ENCODE measurements at regions not wholly inside any gene's neighbourhood (a gene's known extent, or its start where the extent isn't known, plus 50 kb on each side); places are given as distances from the start of the nearest gene placed in this dataset.

- no peak for DNase-seq (ENCODE audit: low read depth in 3 of 3)
Observed at GRCh38 chr13:74966814-74967424, 515.0 kb downstream of the TBC1D4 start.

DNA sequence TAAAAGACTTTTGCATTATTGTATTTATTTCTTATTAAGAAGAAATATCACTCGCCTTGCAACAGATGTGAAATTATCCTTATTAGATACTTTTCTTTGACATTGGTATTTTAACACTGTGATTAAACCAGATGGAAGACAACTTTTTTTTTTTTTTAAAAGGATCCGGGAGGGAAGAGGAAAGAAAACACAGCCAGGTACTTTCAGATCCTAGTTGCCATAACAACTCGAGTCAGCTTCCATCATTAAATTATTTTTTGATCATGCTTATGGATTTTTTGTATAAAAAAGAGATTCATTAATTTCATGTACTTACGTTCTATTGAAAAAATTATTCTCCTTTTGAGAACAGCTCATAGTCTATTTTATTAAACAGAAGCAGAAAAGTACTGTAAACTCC lies 515.7 kb downstream of the TBC1D4 start:
- DNase-seq (ENCODE audit: low read depth in 3 of 3) = no peak

DNA sequence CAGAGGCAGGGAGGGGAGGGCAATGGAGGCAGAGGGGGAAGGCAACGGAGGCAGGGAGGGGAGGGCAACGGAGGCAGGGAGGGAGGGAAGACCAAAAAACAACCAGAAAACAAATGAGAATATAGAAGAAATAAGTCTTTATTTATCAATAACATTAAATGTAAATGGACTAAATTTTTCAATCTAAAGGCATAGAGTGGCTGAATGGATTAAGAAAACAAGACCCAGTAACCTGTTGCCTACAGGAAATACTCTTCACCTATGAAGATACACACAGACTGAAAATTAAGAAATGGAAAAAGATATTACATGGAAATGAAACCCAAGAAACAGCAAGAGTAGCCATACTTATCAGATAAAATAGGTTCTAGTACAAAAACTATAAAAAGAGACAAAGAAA lies 536.3 kb downstream of the TBC1D4 start:
- DNase-seq (ENCODE audit: low read depth in 3 of 3) = no peak

- DNase-seq (ENCODE audit: low read depth in 3 of 3) = no peak
Observed at GRCh38 chr13:74931698-74932433, 550.1 kb downstream of the TBC1D4 start.

DNA sequence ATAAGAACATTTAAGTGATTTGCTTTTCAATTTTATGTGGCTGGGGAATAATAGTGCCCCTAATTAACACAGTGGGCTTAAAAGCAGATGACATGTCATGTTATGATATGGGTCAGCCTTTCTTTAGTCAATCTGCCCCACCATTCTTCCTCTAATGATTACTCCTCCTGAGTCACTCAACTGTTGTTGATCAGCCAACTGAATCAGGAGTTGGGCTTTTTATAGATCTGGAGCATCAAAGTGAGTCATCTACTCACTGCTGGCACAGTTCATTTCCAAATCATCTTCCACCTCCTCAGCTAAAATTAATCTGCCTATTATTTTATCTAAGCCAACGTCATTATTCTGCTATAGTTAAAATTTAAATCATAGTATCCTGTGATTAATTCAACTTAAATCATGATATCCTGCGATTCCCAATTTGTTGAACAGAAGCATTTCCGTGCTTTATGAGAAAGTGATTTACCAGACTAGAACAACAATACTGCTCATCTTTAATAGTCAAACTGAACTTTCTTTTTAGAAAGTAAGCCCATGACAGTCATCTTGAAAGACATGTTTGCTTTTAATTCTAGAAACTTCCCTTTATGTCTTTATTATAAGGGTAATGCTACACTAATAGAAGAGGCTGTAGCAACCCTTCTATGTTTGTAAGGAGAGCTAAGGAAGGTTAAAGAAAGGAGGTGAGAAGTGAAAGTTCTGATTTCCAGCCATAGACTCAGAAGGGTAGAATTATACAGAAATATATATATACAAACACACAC lies 551.4 kb downstream of the TBC1D4 start:
- DNase-seq (ENCODE audit: low read depth in 3 of 3) = no peak

- DNase-seq (ENCODE audit: low read depth in 3 of 3) = no peak
Observed at GRCh38 chr13:74929436-74929835, 552.5 kb downstream of the TBC1D4 start.

DNA sequence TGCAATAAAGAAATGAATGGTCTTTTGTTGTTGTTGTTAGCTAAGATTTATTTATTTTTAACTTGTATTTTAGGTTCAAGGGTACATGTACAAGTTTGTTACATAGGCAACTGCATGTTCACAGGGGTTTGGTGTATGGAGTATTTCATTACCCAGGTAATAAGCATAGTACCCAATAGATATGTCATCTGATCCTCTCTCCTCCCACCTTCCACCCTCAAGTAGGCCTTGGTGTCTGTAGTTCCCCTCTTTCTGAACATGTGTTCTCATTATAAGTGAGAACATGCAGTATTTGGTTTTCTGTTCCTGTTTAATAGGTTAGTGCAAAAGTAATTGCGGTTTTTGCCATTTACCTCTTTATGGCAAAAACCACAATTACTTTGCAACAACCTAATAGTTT lies 554.1 kb downstream of the TBC1D4 start:
- DNase-seq (ENCODE audit: low read depth in 3 of 3) = no peak

GRCh38 chr13:74922963-74923362 lies 559.0 kb downstream of the TBC1D4 start:
- no peak for DNase-seq (ENCODE audit: low read depth in 3 of 3)

- no peak for DNase-seq (ENCODE audit: low read depth in 3 of 3)
Observed at GRCh38 chr13:74921326-74921725, 560.6 kb downstream of the TBC1D4 start.

GRCh38 chr13:74920920-74921319 lies 561.0 kb downstream of the TBC1D4 start:
- no peak for DNase-seq (ENCODE audit: low read depth in 3 of 3)

DNA sequence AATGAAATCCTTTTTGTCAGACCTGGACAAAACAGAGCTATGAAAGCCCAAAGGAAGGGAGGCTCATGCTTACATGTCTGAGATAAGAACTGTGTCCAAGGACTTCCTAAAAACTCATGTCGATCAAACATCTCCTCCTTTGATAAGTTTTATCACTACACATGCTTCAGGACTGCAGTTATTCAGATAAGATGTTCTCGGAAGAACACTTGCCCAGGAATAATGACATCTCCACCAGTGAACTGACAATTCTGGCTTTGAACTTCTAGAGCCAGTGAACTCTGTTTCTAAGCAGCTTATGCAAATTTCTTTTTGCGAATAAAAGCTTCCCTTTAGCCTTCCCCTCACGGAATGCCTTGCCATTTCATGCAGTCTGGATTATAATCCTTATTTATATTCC lies 561.6 kb downstream of the TBC1D4 start:
- DNase-seq (ENCODE audit: low read depth in 3 of 3) = no peak

- DNase-seq (ENCODE audit: low read depth in 3 of 3) = no peak
Observed at GRCh38 chr13:74919914-74920313, 562.1 kb downstream of the TBC1D4 start.

GRCh38 chr13:74912898-74913297 lies 569.1 kb downstream of the TBC1D4 start:
- DNase-seq (ENCODE audit: low read depth in 3 of 3) = no peak

GRCh38 chr13:74910415-74910814 lies 571.6 kb downstream of the TBC1D4 start:
- DNase-seq (ENCODE audit: low read depth in 3 of 3) = no peak

DNA sequence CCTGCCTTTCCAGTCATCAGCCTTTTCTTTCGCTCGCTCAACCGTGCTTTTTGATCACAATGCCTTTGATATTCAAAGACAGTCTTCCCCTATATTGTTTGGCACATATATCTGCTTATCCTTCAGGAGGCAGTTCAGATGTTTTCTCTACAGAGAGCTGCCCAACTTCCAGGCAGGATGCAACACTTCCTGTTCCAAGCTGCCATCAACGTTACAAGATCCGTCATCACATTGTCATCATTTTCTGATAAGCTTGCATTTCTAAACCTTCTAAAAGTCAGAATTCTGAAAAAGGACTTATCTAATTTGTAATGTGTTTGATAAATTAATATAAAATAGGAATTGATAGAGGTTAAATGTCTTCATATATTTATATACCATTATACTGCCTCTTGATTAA lies 574.2 kb downstream of the TBC1D4 start:
- no peak for DNase-seq (ENCODE audit: low read depth in 3 of 3)

DNA sequence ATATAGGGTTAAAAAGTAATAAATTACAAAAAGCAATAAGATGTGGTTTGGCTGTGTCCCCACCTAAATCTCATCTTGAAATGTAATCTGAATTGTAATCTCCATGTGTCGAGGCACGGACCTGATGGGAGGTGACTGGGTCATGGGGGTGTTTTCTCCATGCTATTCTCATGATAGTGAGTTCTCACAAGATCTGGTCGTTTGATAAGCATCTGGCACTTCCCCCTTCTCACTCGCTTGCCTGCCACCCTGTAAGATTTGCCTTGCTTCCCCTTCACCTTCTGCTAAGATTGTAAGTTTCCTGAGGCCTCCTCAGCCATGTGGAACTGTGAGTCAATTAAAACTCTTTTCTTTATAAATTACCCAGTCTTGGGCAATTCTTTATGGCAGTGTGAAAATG lies 577.4 kb downstream of the TBC1D4 start:
- DNase-seq (ENCODE audit: low read depth in 3 of 3) = no peak

DNA sequence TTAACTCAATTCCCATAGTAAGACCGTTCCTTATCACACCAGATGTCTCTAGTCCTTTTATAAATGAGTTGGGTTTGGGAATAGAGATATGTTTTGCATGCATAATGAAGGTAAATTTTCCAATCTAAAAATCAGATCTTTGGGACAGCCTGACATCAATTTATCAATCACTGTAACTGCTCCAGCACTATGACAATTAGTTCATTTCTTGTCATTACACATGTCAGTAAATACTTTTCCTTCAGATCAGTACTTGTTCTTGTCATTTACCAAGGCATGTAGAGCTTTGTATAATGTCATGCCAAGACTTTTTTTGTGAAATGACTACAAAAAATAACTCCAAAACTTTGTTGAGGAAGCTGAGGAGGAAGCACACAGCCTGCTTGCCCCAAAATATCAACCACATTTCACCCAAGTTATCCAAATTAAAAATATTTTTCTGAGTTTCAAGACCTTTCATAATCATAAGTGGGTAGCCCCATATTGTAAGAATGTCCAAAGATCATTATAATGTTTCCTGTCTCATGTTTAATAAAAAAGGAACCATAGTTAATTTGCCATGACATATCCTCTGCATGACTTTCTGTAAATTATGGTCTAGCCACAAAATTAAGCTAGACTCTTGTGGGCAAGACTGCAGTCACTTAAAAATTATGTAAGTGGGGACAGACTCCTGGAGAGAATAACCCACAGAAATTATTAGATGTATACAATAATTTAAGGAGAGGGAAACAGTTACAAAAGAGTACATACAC lies 586.8 kb downstream of the TBC1D4 start:
- DNase-seq (ENCODE audit: low read depth in 3 of 3) = no peak

GRCh38 chr13:74892096-74892495 lies 589.9 kb downstream of the TBC1D4 start:
- DNase-seq (ENCODE audit: low read depth in 3 of 3) = no peak

- DNase-seq (ENCODE audit: low read depth in 3 of 3) = no peak
Observed at GRCh38 chr13:74891610-74892009, 590.4 kb downstream of the TBC1D4 start.

DNA sequence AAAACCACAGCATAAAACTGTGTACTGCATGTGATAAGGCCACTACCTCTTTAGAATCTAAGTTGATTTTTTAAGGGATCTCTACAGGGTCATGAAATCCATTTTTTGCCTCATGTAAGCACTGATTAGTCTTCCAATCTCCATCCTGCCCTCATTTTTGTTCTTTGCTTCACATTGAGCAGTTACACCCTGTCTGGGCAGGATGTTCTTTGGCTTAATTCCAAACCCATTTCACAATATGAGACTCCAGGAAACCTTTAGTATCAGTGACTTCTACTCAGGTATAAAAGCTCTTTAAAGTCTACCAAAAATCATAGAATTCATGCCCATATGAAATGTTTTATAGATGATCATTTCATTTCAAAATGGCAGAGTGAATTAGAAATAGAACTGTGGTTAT lies 592.6 kb downstream of the TBC1D4 start:
- no peak for DNase-seq (ENCODE audit: low read depth in 3 of 3)

GRCh38 chr13:74886502-74886901 lies 595.5 kb downstream of the TBC1D4 start:
- no peak for DNase-seq (ENCODE audit: low read depth in 3 of 3)

GRCh38 chr13:74883834-74884233 lies 598.1 kb downstream of the TBC1D4 start:
- no peak for DNase-seq (ENCODE audit: low read depth in 3 of 3)

Measured in stimulated activated CD4-positive, alpha-beta T cell treated with anti-CD3 and anti-CD28 coated beads, TNF-alpha, amount 100 ng/mL, for 48 hours (primary cell).